GM23338 (cell line): ENCODE measurements at regions not wholly inside any gene's neighbourhood (a gene's known extent, or its start where the extent isn't known, plus 50 kb on each side); places are given as distances from the start of the nearest gene placed in this dataset.

ENCODE experiments used
- ATAC-seq: fragments of 200-7000 bp; cut with Tn5 transposase; 3 replicates; pipeline ENCODE4 v1.9.1; 2020
- DNase-seq: peaks from one replicate; pipeline ENCODE4 v3.0.0-alpha.2; 2015; ENCODE audit warnings: low spot score
- H2AFZ ChIP-seq: fragments of 200-600 bp; sonication (generic); 2 replicates; pipeline ENCODE4 v1.8.0; 2016; ENCODE audit warnings: antibody characterized with exemption, mild to moderate bottlenecking, moderate library complexity
- H3F3A ChIP-seq: fragments of 200-600 bp; sonication (generic); replicated peaks from 2 replicates; pipeline ENCODE4 v1.8.0; 2017; ENCODE audit warnings: antibody characterized with exemption, mixed run types, low read depth
- H3K27ac ChIP-seq: fragments of 200-600 bp; sonication (generic); 2 replicates; pipeline ENCODE4 v1.6.1; 2016; ENCODE audit warnings: low read depth
- H3K27me3 ChIP-seq: fragments of 200-600 bp; sonication (generic); 2 replicates; pipeline ENCODE4 v1.8.0; 2016; ENCODE audit warnings: mild to moderate bottlenecking, mixed run types, moderate library complexity; ENCODE audit not compliant: insufficient read depth
- H3K36me3 ChIP-seq: fragments of 200-600 bp; sonication (generic); 2 replicates; pipeline ENCODE4 v1.8.0; 2016; ENCODE audit warnings: mild to moderate bottlenecking; ENCODE audit not compliant: insufficient read depth
- H3K4me1 ChIP-seq: fragments of 200-600 bp; sonication (generic); 2 replicates; pipeline ENCODE4 v1.8.0; 2016; ENCODE audit warnings: mild to moderate bottlenecking, moderate library complexity; ENCODE audit not compliant: insufficient read depth
- H3K4me2 ChIP-seq: fragments of 200-600 bp; sonication (generic); 2 replicates; pipeline ENCODE4 v1.7.1; 2017; ENCODE audit warnings: mixed run types
- H3K4me3 ChIP-seq: fragments of 200-600 bp; sonication (generic); 2 replicates; pipeline ENCODE4 v1.6.1; 2016; ENCODE audit warnings: mixed run types
- H3K79me2 ChIP-seq: fragments of 200-600 bp; sonication (generic); replicated peaks from 2 replicates; pipeline ENCODE4 v1.8.0; 2017; ENCODE audit warnings: mild to moderate bottlenecking; ENCODE audit not compliant: insufficient read depth
- H3K9me2 ChIP-seq: fragments of 200-600 bp; sonication (generic); 2 replicates; pipeline ENCODE4 v1.8.0; 2017; ENCODE audit not compliant: insufficient read depth
- H4K20me1 ChIP-seq: fragments of 200-600 bp; sonication (generic); replicated peaks from 2 replicates; pipeline ENCODE4 v1.8.0; 2017; ENCODE audit warnings: mild to moderate bottlenecking; ENCODE audit not compliant: insufficient read depth
- H3K27ac Mint-ChIP-seq: 2 replicates; pipeline ENCODE4 v1.8.0; 2020; ENCODE audit warnings: inconsistent platforms, mild to moderate bottlenecking, moderate library complexity, mixed read lengths
- H3K27me3 Mint-ChIP-seq: 3 replicates; pipeline ENCODE4 v1.8.0; 2022; ENCODE audit warnings: low read depth, mild to moderate bottlenecking, moderate library complexity, mixed read lengths, inconsistent platforms; ENCODE audit not compliant: insufficient read depth, poor library complexity
- H3K36me3 Mint-ChIP-seq: 3 replicates; pipeline ENCODE4 v1.8.0; 2021; ENCODE audit warnings: low read depth, mild to moderate bottlenecking, inconsistent platforms, moderate library complexity, mixed read lengths
- H3K4me1 Mint-ChIP-seq: 3 replicates; pipeline ENCODE4 v1.8.0; 2020; ENCODE audit warnings: mild to moderate bottlenecking, inconsistent platforms, mixed read lengths
- H3K4me3 Mint-ChIP-seq: 3 replicates; pipeline ENCODE4 v1.8.0; 2021; ENCODE audit warnings: moderate library complexity, mild to moderate bottlenecking, inconsistent platforms, mixed read lengths
- H3K9me3 Mint-ChIP-seq: 3 replicates; pipeline ENCODE4 v1.8.0; 2020; ENCODE audit warnings: moderate library complexity, mild to moderate bottlenecking, inconsistent platforms, mixed read lengths
- CREB1 ChIP-seq: fragments of 250-450 bp; sonication (Bioruptor Pico); IDR thresholded peaks from 2 replicates; pipeline ENCODE4 v1.5.0; 2020; ENCODE audit warnings: low read depth, mild to moderate bottlenecking, moderate library complexity
- ETS1 ChIP-seq: IDR thresholded peaks from 2 replicates; pipeline ENCODE4 v1.6.1; 2016; ENCODE audit warnings: antibody characterized with exemption
- EZH2 ChIP-seq: fragments of 200-600 bp; sonication (generic); IDR thresholded peaks from one replicate; pipeline ENCODE4 v1.8.0; 2017; ENCODE audit warnings: antibody characterized with exemption, mild to moderate bottlenecking, low read depth; ENCODE audit not compliant: unreplicated experiment
- EZH2phosphoT487 ChIP-seq: fragments of 200-600 bp; sonication (generic); IDR thresholded peaks from one replicate; pipeline ENCODE4 v1.8.1; 2018; ENCODE audit warnings: antibody characterized with exemption; ENCODE audit not compliant: unreplicated experiment
- JUNB ChIP-seq: IDR thresholded peaks from one replicate; pipeline ENCODE4 v1.6.1; 2016; ENCODE audit warnings: antibody characterized with exemption; ENCODE audit not compliant: unreplicated experiment
- NANOG ChIP-seq: IDR thresholded peaks from 2 replicates; pipeline ENCODE4 v1.6.1; 2016; ENCODE audit warnings: antibody characterized with exemption, borderline replicate concordance
- POLR2AphosphoS5 ChIP-seq: IDR thresholded peaks from 2 replicates; pipeline ENCODE4 v1.6.1; 2016; ENCODE audit warnings: antibody characterized with exemption, low read depth
- REST ChIP-seq: IDR thresholded peaks from one replicate; pipeline ENCODE4 v1.6.1; 2018; ENCODE audit warnings: antibody characterized with exemption; ENCODE audit not compliant: unreplicated experiment
- STAT1 ChIP-seq: IDR thresholded peaks from one replicate; pipeline ENCODE4 v1.6.1; 2016; ENCODE audit warnings: antibody characterized with exemption; ENCODE audit not compliant: unreplicated experiment
- ZNF114 ChIP-seq: fragments of 250-450 bp; sonication (Bioruptor Pico); IDR thresholded peaks from 2 replicates; pipeline ENCODE4 v1.5.0; 2020; ENCODE audit warnings: mild to moderate bottlenecking, moderate library complexity
- ZNF331 ChIP-seq: fragments of 250-450 bp; sonication (Bioruptor Pico); IDR thresholded peaks from 2 replicates; pipeline ENCODE4 v1.5.0; 2020; ENCODE audit warnings: low read depth, mild to moderate bottlenecking, moderate library complexity
- ZNF462 ChIP-seq: fragments of 250-450 bp; sonication (Bioruptor Pico); IDR thresholded peaks from 2 replicates; pipeline ENCODE4 v1.5.0; 2020; ENCODE audit warnings: mild to moderate bottlenecking, moderate library complexity

- no peak for TF ChIP-seq ETS1
Observed at GRCh38 chr18:43877616-43878321, 600.5 kb upstream of the SYT4 start (continued).

GRCh38 chr18:43879415-43879814, 602.1 kb upstream of the SYT4 start:
- peaks cover 20% of the 10 kb centered on the region; the same call in 2 of the 3 replicates for H3K4me1 Mint-ChIP-seq
- TF ChIP-seq ZNF462 (CRISPR knock-in tag) (no peak), ZNF331 (CRISPR knock-in tag) (no peak), ETS1 (no peak), EZH2 (no peak), EZH2phosphoT487 (no peak), POLR2AphosphoS5 (no peak), NANOG (no peak), REST (no peak), ZNF114 (no peak), STAT1 (no peak), JUNB (no peak), CREB1 (CRISPR knock-in tag) (no peak)

More at GRCh38 chr18:43879415-43879814, 602.1 kb upstream of the SYT4 start:
- Histone ChIP-seq H3K27ac (no peak overlapping the region), H3K27me3 (no peaks in the 10 kb centered on the region), H2AFZ (no peak overlapping the region), H3K79me2 (no peaks in the 10 kb centered on the region), H4K20me1 (no peaks in the 10 kb centered on the region), H3F3A (no peaks in the 10 kb centered on the region), H3K4me2 (no peak overlapping the region), H3K4me3 (no peak overlapping the region), H3K36me3 (no peaks in the 10 kb centered on the region), H3K4me1 (0 out of 2 replicates have a peak, but pooled peaks cover 6% of the 10 kb centered on the region), H3K9me2 (no peaks in the 10 kb centered on the region; the same call in none of the 2 replicates)
- ATAC-seq (no peak), DNase-seq (no peak)
- Mint-ChIP-seq H3K27me3 (no peaks in the 10 kb centered on the region), H3K36me3 (no peaks in the 10 kb centered on the region), H3K9me3 (no peaks in the 10 kb centered on the region), H3K27ac (no peak overlapping the region), H3K4me3 (no peak overlapping the region)
